OCI-LY7 (cell line): ENCODE measurements at regions not wholly inside any gene's neighbourhood (a gene's known extent, or its start where the extent isn't known, plus 50 kb on each side); places are given as distances from the start of the nearest gene placed in this dataset.

Experiments used
- EZH2phosphoT487 ChIP-seq: fragments of 200-600 bp; sonication (generic); IDR thresholded peaks from 2 replicates; pipeline ENCODE4 v1.6.1; 2018; ENCODE audit warnings: low read depth, borderline replicate concordance, mild to moderate bottlenecking, mixed run types, antibody characterized with exemption, low read length, moderate library complexity, mixed read lengths
- TF ChIP-seq, protein P1 (sequence below): fragments of 200-600 bp; sonication (generic); conservative IDR thresholded peaks from 2 replicates; pipeline ENCODE4 v1.5.1; 2014; ENCODE audit warnings: mild to moderate bottlenecking, antibody characterized with exemption, low read length, moderate library complexity, mixed read lengths

DNA sequence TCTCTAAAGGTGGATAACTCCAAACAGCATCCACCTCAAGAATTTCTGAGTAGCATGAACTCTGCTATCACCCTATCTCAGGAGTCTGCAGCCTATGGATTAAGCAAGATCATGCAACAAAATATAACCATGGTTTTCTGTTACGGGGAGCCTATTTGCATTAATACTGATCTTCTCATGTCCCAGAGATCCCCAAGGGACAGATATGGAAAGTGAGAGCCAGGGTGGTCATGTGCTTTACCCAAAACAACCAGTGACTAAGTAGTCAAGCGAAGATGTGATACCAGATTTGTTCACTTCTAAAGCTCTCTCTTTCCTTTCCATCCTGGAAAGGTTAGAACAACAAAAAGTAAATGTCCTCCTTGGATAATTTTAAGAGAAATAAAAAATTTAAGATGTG lies 125.1 kb downstream of the PRRX1 start:
- TF ChIP-seq, protein P1, sequence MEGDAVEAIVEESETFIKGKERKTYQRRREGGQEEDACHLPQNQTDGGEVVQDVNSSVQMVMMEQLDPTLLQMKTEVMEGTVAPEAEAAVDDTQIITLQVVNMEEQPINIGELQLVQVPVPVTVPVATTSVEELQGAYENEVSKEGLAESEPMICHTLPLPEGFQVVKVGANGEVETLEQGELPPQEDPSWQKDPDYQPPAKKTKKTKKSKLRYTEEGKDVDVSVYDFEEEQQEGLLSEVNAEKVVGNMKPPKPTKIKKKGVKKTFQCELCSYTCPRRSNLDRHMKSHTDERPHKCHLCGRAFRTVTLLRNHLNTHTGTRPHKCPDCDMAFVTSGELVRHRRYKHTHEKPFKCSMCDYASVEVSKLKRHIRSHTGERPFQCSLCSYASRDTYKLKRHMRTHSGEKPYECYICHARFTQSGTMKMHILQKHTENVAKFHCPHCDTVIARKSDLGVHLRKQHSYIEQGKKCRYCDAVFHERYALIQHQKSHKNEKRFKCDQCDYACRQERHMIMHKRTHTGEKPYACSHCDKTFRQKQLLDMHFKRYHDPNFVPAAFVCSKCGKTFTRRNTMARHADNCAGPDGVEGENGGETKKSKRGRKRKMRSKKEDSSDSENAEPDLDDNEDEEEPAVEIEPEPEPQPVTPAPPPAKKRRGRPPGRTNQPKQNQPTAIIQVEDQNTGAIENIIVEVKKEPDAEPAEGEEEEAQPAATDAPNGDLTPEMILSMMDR, result no peak
- TF ChIP-seq EZH2phosphoT487, result no peak
